OCI-LY1 (cell line): ENCODE measurements at regions not wholly inside any gene's neighbourhood (a gene's known extent, or its start where the extent isn't known, plus 50 kb on each side); places are given as distances from the start of the nearest gene placed in this dataset.

Source experiments
- CTCF ChIP-seq: fragments of 200-600 bp; sonication (generic), shearing (Covaris generic); IDR thresholded peaks from 2 replicates; pipeline ENCODE4 v1.5.1; 2017; ENCODE audit warnings: mild to moderate bottlenecking, antibody characterized with exemption, low read length, moderate library complexity, mixed read lengths
- EZH2 ChIP-seq: fragments of 200-600 bp; sonication (generic), shearing (Covaris generic); IDR thresholded peaks from 2 replicates; pipeline ENCODE4 v1.8.0; 2017; ENCODE audit warnings: borderline replicate concordance, mixed run types, mild to moderate bottlenecking, antibody characterized with exemption, low read length, moderate library complexity, mixed read lengths

- TF ChIP-seq CTCF (no peak), EZH2 (no peak)
Measured at GRCh38 chr6:27630727-27631608, 158.1 kb upstream of the ZNF184 start.
